HG02840 (cell line): ENCODE measurements at regions not wholly inside any gene's neighbourhood (a gene's known extent, or its start where the extent isn't known, plus 50 kb on each side); places are given as distances from the start of the nearest gene placed in this dataset.
"Not testable (repeated sequence)": the region's sequence is repeated elsewhere in the genome, so short reads cannot be mapped to it uniquely, and the experiment has no call there.

Source experiments
- ATAC-seq: cut with Tn5 transposase; IDR thresholded peaks from one replicate; pipeline ENCODE4 v1.9.1; 2021; ENCODE audit warnings: mild to moderate bottlenecking, moderate library complexity, moderate number of reproducible peaks; ENCODE audit not compliant: unreplicated experiment, low FRiP score

DNA sequence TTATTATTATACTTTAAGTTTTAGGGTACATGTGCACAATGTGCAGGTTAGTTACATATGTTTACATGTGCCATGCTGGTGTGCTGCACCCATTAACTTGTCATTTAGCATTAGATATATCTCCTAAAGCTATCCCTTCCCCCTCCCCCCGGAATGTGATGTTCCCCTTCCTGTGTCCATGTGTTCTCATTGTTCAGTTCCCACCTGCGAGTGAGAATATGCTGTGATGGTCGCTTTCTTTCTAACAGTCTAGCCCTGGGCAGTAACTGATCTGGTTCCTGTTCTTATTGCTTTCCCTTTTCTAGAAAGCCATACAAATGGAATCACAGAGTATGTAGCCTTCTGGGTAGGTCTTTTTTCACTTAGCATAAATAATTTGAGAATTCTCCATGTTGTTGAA lies 311.1 kb upstream of the CNTNAP2 start:
- ATAC-seq = not testable (repeated sequence)

DNA sequence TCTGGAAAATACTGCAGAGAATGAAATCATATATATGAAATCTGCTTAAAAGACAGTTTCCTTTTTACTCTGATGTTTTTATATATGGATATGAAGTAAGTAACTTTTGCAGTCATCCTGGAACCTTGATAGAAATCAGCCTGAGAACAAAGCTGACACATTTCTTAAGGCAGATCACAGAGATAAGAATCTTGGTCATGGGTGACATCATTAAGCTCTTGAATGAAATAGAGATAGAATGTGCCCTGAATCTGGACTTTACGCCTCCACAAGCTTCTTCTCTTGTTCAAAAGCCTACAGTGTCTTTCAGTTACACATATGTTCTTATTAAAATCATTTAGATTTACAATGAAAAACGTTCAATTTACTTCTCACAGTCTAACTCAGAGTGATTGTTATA lies 319.1 kb upstream of the CNTNAP2 start:
- ATAC-seq = no peak

DNA sequence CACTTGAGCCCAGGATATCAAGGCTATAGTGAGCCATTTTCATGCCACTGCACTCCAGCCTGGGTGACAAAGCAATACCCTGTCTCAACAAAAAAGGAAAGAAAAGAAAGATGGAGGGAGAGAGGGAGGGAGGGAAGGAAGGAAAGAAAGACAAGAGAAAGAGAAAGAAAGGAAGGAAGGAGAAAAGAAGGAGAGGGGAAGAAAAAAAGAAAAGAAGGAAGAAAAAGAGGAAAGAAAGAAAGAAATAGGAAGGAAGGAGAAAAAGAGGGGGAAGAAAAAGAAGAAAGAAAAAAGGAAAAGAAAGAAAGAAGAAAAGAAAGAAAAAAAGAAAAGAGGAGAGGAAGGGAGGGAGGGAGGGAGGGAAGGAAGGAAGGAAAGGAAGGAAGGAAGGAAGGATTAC lies 321.5 kb upstream of the CNTNAP2 start:
- ATAC-seq = no peak

DNA sequence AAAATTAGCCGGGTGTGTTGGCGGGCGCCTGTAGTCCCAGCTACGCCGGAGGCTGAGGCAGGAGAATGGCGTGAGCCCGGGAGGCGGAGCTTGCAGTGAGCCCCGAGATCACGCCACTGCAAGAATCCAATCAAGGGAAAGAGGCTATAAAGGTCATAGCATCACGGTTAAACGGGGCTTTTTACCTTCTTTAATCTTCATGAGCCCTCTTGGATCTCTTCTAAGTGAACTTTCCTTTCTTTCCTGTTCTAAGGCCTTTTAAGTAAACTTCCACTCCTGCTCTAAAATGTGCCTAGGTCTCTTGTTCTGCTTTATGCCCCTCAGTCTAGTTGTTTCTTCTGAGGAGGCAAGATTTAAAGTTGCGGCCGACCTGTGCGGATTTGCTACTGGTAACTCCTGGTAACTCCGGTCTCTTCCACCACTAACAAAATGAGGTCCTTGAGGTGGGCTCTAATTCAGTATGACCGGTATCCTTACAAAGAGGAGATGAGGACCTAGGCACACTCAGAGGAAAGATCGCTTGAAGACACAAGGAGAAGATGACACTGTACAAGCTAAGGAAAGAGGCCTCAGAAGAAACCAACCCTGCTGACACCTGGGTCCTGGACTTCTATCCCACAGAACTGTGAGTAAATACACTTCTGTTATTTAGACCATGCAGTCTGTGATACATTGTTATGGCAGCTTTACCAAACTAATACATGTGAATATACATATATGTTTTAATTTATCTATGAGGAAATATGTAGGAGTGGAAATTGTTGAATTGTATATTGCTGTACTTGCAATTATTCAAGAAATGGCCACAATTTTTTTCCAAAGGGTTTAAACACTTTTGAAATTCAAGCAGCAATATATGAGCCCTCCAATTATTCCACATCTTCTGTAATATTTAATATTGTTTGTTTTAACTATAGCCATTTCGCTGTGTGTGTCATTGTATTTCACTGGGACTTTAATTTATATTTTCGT lies 331.5 kb upstream of the CNTNAP2 start:
- ATAC-seq = no peak

DNA sequence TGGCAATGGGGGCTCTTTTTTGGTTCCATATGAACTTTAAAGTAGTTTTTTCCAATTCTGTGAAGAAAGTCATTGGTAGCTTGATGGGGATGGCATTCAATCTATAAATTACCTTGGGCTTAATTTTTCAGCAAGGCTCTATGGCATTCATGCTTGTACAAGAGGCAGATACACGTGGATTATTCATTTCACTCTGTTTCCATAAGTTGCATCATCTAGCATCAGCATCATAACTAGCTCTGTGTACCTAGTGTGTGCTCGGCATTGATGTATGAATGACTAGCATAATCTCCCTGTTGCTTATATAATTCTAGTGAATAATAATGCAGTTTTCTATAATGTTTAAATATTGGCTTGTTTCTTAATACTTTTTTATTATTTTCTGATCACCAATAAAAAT lies 335.2 kb upstream of the CNTNAP2 start:
- ATAC-seq = not testable (repeated sequence)

DNA sequence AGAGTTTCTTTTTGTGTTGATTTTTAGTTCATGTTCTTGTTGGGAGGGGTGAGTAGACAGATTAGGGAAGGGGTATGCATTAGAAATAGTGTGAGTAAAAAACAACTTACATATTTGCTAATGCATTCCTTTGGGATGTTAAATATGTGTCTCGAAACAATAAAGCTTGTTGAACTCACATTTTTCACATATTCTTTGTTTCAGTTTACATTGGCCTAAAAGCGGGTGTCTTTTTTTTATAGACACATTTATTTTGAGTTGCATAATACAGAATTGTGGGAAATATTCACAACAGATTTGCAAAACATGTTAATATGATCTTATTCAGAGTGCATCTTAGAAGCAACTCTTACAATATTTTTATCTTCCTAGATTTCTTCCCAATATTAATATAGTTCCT lies 337.5 kb upstream of the CNTNAP2 start:
- ATAC-seq = no peak

DNA sequence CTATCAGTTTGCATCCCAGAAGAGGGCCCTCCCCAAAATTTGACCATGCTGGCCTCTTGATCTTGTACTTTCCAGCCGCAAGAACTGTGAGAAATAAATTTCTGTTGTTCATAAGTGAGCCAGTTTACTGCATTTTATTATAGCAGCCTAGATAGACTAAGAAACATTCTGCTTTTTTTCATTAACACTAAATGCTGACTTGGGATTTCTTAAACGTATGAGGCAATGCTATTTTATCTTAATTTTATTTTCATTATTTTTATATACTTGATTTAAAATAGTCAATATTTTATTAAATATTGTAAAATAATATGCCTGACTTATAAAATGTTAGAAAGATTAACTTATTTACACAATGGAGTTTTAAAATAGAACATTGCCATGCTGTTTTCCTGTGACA lies 341.8 kb upstream of the CNTNAP2 start:
- no peak for ATAC-seq

DNA sequence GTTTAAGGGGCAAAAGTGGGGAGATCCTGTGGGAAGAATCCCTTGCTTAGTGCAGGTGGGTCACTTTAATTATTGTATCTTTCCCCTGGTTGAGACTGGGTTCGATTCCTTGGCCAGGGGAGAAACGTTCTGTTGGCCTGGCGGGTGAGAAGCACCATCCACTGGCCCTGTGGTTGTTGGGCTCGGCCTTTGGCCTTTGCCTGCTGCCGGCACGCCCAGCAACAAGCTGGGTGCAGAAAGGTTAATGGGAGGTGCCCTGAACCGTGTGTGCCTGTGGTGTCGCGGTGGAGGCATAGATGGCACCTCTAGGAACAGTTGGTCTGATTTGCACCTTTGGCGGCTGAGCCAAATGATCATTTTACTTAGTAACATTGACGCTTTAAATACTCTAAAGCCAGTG lies 363.6 kb upstream of the CNTNAP2 start:
- no peak for ATAC-seq

DNA sequence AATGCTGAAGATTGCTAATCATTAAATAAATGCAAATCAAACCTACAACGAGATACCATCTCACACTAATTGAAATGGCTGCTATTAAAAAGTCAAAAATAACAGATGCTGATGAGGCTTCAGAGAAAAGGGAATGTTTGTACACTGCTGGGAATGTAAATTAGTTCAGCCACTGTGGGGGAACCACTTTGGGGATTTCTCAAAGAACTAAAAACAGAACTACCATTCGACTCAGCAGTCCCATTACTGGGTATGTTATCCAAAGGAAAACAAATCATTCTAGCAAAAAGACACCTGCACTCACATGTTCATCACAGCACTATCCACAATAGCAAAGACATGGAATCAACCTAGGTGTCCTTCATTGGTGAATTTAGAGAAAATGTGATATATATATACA lies 379.0 kb upstream of the CNTNAP2 start:
- no peak for ATAC-seq

DNA sequence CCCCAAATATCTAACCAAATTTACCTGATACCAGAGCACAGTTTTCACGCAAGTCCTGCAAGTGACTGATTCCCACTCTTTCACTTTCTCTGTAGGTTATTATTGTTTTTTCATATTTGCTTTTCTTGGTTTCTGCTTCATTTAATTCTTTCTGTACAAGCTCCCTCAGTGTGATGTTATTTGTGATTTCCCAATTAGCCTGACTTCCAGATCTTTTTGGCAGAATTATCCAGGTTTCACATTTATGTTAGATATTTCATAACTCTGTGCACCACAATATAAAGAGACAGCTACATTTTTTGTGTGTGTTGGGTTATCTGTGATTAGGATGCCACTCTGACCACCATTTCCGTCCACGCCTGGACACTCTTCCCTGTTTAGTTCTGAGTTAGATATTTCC lies 381.5 kb upstream of the CNTNAP2 start:
- no peak for ATAC-seq

DNA sequence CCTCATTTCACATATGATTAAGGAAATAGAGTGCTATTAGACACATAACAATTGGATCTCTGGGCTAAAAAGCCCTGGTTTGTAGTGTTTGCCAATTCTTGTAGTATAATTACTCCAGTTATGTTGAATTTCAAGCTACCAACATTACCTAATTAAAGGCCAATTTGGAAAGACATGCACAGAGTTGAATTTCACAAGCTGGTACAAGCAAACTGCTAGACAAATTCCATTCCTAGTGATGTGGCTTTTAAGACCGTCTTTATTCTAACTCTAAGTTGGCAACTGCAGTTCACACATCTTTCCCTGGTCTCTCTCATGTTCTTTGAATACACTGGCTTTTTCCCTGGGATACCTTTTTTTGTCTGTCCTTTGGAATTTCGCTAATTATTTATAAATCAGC lies 384.1 kb upstream of the CNTNAP2 start:
- ATAC-seq = no peak

DNA sequence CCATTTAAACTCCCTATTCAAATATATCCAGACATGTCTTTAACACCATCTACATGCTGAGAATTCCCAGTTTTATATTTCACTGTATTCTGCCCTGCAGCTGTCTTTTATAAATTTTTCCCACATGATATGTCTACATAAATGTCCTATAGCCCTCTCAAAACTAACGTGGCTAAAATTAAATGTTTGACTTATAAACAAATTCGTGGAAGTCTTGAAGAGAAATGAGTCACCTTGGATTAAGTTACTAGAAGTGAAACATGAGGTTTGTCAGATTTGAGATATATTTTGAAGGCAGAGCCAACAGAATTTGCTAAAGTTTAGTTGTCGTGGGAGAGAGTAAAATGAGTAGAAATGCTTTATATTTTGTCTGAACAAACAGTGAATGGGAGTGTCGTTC lies 386.9 kb upstream of the CNTNAP2 start:
- no peak for ATAC-seq

DNA sequence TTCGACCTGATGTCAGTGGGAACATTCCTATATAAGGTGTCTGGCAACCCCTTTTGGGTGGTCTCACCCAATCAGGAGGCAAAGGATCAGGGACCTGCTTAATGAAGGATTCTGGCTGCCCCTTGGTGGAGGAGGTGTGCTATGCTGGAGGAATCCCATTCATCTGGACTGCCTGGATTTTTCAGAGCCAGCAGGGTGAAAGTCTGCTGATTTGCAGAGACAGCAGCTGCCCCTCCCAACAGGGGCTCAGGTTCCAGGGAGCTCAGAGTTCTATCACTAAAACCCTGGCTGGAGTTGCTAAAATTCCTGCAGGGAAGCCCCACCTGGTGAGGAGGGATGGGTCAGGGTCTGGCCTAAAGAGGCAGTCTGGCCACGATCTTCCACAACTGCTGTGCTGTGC lies 398.5 kb upstream of the CNTNAP2 start:
- ATAC-seq = no peak

DNA sequence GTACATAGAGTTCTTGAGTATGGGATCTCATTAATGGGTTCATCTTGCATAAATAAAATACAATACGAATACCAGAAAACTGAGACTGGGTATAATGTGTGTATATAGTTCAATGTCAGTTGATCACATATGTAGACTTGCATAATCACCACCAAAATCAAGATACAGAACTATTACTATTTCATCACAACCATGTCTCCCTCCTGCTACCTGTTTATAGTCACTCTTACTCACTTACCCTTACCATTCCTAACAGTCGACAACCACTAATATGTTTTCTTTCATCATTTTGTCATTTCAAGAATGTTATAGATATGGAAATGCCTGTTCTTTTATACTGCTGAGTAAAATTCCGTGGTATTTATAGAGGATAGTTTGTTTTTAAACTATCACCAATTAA lies 416.1 kb upstream of the CNTNAP2 start:
- no peak for ATAC-seq

DNA sequence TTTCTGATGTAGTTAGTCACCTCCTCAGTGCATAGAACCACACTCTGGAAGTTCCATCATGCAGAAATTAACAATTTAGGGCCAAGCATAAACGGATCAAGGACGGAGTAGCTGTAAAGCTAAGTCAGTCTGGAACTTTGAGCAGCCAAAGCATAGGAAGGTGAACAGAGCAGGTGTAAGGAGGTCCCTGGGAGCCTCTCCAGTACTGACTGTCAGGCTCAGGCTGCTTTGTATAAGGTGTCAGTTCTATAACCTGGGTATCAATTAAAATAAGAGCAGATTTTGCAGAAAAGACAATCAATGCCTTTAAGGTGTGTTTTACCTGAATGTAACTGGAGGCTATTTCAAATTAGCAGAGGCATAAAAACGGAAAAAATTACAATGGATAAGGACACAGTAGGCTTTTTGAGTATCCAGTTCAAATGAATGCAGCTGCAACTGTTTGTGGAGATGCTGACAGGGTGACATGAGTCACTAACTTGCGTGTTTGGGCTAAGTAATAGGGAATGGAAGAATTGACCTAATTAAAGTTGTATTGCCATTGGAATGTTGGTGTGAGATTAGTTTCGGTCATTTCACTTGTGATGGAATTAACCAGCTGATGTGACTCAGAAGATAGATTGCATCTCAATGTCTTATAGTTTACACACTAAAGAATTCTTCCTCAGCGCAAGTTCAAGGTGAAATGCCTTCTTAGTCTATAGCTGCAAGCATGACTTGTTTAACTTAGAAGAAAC lies 417.9 kb upstream of the CNTNAP2 start:
- no peak for ATAC-seq

DNA sequence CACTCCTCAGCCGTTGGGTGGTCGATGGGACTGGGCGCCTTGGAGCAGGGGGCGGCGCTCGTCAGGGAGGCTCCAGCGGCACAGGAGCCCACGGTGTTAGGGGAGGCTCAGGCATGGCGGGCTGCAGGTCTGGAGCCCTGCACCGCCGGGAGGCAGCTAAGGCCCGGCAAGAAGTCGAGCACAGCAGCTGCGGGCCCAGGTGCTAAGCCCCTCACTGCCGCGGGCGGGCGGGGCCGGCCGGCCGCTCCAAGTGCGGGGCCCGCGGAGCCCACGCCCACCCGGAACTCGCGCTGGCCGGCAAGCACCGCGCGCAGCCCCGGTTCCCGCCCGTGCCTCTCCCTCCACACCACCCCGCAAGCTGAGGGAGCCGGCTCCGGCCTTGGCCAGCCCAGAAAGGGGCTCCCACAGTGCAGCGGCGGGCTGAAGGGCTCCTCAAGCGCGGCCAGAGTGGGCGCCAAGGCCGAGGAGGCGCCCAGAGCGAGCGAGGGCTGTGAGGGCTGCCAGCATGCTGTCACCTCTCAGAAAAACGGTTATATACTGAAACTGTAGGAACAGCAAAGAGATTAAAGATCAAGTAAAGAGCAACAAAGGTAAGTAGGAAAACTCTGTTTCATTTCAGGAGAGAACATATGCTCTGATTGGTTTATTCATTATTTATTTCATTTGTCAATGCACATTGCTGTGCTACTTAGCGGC lies 419.0 kb upstream of the CNTNAP2 start:
- ATAC-seq = not testable (repeated sequence)

DNA sequence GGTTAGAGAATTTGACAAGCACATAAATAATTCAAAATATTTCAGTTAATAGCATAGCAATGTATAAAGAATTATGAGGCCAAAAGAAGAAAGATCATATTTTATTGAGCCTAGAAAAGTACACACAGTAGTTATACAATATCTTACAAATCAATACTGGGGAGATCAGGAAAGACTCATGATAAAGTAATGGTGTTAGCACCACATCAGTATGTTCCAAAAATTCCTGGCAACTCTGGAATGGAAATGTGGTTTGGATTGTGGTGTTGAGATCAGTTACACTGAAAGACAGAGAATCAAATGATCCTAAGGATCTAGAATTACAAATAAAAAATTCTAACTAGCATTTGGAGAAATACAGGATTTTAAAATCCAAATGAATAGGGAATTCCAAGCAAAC lies 420.5 kb upstream of the CNTNAP2 start:
- no peak for ATAC-seq

DNA sequence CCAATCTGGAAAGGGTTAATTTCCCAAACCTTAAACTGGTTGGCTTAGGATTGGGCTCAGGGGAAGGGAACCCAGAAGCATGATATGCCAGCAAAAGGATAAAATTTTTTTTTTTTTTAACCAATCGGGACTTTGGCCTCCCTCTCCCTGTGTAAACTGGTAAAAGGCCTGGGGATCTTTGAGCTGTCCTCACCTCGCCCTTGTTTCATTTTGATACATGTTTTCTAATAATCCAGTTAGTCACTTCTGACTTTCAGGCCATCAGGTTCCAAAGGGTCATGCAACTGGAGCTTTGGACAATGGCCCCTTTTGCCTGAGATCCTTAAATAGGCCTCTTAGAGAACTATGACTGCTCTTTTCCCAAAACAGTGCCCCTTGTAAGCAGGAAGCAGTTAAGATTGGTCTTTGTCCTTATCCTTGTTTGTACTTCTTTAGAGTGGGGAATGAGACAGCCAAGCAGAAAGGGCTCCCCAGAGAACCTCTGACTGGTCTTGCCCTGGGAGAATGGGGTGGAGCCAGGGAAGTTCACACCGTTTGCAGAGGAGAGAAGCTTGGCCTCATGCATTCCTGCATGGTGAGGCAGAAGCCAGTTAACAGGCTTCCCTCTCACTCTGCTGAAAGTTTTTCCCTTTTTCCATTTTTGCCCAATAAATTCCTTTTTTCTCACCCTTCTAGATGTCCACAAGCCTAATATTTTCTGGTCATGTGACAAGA lies 424.2 kb upstream of the CNTNAP2 start:
- no peak for ATAC-seq

DNA sequence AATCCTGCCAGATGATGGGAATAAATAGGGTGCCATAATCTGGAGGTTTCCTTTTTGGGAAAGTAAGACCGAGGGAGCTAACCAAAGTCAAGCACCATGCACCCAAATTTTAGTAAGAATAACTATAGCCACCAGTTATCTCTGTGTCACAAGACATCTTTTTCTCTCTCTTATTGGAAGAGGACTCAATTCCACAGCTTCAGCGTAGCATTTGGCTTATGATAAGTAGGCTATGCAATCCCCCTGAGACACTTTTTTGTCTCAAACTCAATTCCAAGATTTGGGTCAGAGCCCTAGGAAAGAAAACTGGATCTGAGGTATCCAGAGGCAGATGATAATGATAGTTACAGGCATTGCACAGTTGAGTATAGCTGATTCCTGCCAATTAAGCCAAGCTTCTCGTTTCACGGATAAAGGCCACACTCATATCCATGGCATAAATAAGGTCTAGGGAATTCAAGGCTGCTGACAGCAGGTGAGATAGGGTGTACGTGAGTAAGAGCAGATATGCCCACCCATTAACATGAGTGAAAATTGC lies 425.2 kb upstream of the CNTNAP2 start:
- ATAC-seq = no peak

DNA sequence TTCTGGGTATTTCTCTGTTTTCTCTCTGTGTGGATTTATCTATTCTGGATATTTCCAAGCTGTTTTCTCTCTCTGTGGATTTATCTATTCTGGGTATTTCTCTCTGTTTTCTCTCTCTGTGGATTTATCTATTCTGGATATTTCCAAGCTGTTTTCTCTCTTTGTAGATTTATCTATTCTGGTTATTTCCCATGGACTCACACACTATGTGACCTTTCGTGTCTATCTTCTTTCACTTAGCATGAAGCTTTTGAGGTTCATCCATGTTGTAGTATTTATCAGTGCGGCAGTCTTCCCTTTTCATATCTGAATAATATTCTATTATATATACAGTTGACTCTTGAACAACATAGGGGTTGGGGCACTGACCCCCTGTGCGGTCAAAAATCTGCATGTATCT lies 435.0 kb upstream of the CNTNAP2 start:
- no peak for ATAC-seq
